NCI-H1694 (cell line): ENCODE measurements at regions not wholly inside any gene's neighbourhood (a gene's known extent, or its start where the extent isn't known, plus 50 kb on each side); places are given as distances from the start of the nearest gene placed in this dataset.

Experiments used
- DNase-seq: peaks from one replicate; lab custom pipeline; 2025; lab: John Stamatoyannopoulos, UW

GRCh38 chr15:49751191-49751590 is 130.3 kb downstream of the DTWD1 start:
- DNase-seq: no peak

- DNase-seq: no peak
Observed at GRCh38 chr15:49751751-49752150, 130.9 kb downstream of the DTWD1 start.

- DNase-seq: no peak
Observed at GRCh38 chr15:49752517-49752916, 131.7 kb downstream of the DTWD1 start.

- no peak for DNase-seq
Observed at GRCh38 chr15:49758456-49758855, 137.6 kb downstream of the DTWD1 start.

DNA sequence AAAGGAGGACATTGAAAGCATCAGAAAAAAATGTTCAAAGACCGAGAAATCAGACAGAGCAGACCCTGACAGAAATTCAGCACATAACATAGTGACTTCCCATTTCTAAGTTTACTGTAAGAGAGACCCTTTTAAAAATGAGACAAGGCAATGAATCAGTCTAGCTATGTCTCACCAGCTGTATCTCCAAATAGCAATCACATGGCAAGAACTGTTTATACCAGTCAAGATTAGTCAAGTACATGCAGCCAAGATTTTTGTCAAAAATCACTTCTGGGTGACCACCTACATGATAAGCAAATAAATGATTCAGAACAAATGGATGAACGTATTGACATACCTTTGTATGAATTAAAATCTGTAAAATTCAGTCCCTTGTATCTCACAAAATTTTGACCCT is 138.0 kb downstream of the DTWD1 start:
- no peak for DNase-seq

- no peak for DNase-seq
Observed at GRCh38 chr15:49760749-49761148, 139.9 kb downstream of the DTWD1 start.

- DNase-seq: no peak
Observed at GRCh38 chr15:49769225-49769624, 148.4 kb downstream of the DTWD1 start.

DNA sequence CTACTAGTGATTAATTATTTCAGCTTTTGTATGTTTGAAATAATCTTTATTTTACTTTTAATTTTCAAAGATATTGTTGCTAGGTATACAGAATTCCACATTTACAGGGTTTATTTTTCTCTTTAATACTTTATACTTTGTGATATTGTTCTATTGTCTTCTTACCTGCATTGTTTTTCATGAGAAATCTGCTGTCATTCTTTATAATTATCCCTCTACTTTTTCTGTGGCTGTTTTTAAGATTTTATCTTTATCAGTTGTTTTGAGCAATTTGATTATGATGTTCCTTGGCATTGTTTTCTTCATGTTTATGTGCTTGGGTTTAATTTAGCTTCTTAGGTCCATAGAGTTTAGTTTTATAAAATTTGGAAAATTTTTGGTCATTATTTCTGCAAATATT is 168.6 kb downstream of the DTWD1 start:
- DNase-seq: no peak

- no peak for DNase-seq
Observed at GRCh38 chr15:49793943-49794342, 173.1 kb downstream of the DTWD1 start.

- no peak for DNase-seq
Observed at GRCh38 chr15:49801796-49802195, 180.9 kb downstream of the DTWD1 start.
